H1 (cell line): ENCODE measurements at regions not wholly inside any gene's neighbourhood (a gene's known extent, or its start where the extent isn't known, plus 50 kb on each side); places are given as distances from the start of the nearest gene placed in this dataset.

Experiments
- ATF2 ChIP-seq: IDR thresholded peaks from 2 replicates; pipeline ENCODE4 v1.6.1; 2012; ENCODE audit warnings: low read length, inconsistent platforms
- BCL11A ChIP-seq, 2 experiments: IDR thresholded peaks; one replicate each; pipeline ENCODE4 v1.6.1; 2011; ENCODE audit warnings: low read depth in 2 of 2, low read length in 2 of 2, mild to moderate bottlenecking in 2 of 2
- KDM4A ChIP-seq: IDR thresholded peaks from one replicate; pipeline ENCODE4 v1.7.1; 2012; ENCODE audit warnings: low read depth, mild to moderate bottlenecking, moderate library complexity, low read length, inconsistent platforms; ENCODE audit not compliant: severe bottlenecking
- SIX5 ChIP-seq: IDR thresholded peaks from 2 replicates; pipeline ENCODE4 v1.6.1; 2011; ENCODE audit warnings: mild to moderate bottlenecking, low read depth, low read length
- TAF1 ChIP-seq: IDR thresholded peaks from 2 replicates; pipeline ENCODE4 v1.6.1; 2011; ENCODE audit warnings: mild to moderate bottlenecking, low read depth, low read length

- TF ChIP-seq BCL11A (IDR thresholded peaks at IDR 0.05; ENCODE audit: low read depth in 2 of 2, low read length in 2 of 2) (no peak), ATF2 (no peak), KDM4A (no peak), SIX5 (no peak), TAF1 (no peak)
Observed at GRCh38 chr10:130510755-130511154, 374.6 kb downstream of the GLRX3 start (continued).
